ENCODE measurements at regions not wholly inside any gene's neighbourhood (a gene's known extent, or its start where the extent isn't known, plus 50 kb on each side); places are given as distances from the start of the nearest gene placed in this dataset.

DNA sequence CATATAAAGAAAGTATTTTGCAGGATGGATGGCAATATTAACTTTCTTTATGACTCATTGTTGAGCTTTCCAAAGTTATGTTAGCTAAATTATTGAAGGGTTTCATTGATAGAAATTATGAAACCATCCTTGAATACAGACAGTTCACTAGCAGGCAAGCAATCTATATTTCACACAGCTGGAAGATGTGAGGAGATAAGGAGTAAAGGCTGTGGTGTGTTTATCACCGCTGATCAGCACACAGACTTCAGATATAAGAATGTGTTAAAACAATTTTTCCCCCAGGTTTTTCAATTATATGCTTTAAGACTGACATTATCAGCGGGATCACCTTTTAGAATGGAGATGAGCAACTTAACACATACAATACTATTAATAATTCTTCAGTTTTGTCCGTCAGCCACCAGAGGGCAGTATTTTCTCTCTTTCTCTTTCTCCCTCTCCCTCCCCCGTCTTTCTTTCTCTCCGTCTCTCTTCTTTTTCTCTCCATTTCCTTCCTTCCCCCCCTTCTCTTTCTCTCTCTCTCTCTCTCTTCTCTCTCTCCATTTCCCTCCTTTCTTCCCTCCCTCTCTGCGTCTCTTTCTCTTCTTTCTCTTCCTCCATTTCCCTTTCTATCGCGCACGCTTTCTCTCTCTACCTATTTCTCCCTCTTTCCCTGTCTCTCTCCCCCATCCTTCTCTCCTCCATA lies 62.9 kb upstream of the FAM171A1 start:
- ChIA-PET POLR2A (no interaction called here), CTCF (interaction anchor here (0.6 to 1.3 kb wide), 6 partner anchors 10 to 306 kb away, joined by 3 to 6 read pairs (median 4); partner anchors contain the start of gene ITGA8)
- TF ChIP-seq L3MBTL2 (conservative IDR thresholded peaks at IDR 0.05) (no peak; the same call in 1 of the 2 replicates), CTBP1 (IDR thresholded peaks at IDR 0.05; ENCODE audit: borderline replicate concordance) (0 out of 2 replicates have a peak, but pooled peaks have one; percentile 8)
- DNase-seq (ENCODE audit: extremely low spot score) = no peak

DNA sequence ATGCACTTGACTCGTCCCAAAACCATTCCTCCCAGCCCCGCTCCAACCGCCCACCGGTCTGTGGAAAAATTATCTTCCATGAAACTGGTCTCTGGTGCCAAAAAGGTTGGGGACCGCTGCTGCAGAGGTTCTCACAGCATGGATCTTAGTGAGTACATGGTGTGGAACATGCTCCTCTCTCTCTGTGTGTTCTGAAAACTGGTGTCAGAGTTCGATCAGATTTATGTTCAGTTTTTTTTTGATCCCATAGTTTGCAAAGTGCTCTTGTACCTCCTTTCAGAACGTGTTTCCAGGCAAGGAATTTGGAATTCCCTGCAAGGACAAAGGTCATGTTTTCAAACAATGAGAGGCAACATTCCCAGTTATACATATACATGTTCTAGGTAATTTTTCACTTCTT lies 61.2 kb upstream of the FAM171A1 start:
- TF ChIP-seq, protein P1, sequence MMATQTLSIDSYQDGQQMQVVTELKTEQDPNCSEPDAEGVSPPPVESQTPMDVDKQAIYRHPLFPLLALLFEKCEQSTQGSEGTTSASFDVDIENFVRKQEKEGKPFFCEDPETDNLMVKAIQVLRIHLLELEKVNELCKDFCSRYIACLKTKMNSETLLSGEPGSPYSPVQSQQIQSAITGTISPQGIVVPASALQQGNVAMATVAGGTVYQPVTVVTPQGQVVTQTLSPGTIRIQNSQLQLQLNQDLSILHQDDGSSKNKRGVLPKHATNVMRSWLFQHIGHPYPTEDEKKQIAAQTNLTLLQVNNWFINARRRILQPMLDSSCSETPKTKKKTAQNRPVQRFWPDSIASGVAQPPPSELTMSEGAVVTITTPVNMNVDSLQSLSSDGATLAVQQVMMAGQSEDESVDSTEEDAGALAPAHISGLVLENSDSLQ (IDR thresholded peaks at IDR 0.05) = peak; percentile 58
- no peak for TF ChIP-seq ARNT (IDR thresholded peaks at IDR 0.05)
- no peak for DNase-seq (ENCODE audit: extremely low spot score)
- ChIA-PET CTCF (interaction anchor here (0.7 to 0.8 kb wide), 2 partner anchors 267 to 288 kb away, joined by 3 to 6 read pairs; partner anchors contain the start of gene ITGA8), POLR2A (no interaction called here)

DNA sequence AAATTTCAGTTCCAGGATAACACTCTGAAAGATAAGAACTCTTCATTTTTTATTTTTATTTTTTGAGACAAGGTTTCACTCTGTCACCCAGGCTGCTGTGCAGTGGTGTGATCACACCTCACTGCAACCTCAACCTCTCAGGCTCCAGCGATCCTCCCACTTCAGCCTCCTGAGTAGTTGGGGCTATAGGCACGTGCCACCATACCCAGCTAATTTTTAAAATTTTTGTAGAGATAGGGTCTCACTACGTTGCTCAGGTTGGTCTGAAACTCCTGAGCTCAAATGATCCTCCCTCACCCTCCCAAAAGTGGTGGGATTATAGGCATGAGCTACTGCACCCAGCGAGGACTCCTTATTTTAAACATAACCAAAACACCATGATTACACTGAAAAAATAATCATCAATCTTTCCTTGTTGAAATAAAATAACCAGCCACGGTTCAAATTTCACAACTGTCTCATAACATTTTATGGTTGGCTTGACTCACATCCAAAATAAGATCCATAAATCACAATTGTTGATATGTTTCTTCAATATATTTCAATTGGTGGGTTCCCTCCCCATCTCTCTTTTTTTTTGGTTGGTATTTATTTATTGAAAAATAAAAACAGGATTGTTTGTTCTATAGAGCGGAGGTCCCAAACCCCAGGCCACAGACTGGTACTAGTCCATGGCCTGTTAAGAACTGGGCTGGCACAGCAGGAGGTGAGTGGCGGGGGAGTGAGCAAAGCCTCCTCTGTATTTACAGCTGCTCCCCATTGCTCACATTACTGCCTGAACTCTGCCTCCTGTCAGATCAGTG lies 60.1 kb upstream of the FAM171A1 start:
- TF ChIP-seq SP1 (IDR thresholded peaks at IDR 0.05) (no peak), ZNF384 (IDR thresholded peaks at IDR 0.05) (peak; percentile 81), SUZ12 (IDR thresholded peaks at IDR 0.05) (no peak), FOXA1 (IDR thresholded peaks at IDR 0.05) (no peak), ELF4 (IDR thresholded peaks at IDR 0.05) (no peak), LEF1 (IDR thresholded peaks at IDR 0.05; ENCODE audit: borderline replicate concordance) (no peak), ARNT (IDR thresholded peaks at IDR 0.05) (no peak), L3MBTL2 (conservative IDR thresholded peaks at IDR 0.05) (peak; percentile 90), BHLHE40 (IDR thresholded peaks at IDR 0.05; ENCODE audit: borderline replicate concordance) (no peak; the same call in 1 of the 2 replicates), CTBP1 (IDR thresholded peaks at IDR 0.05; ENCODE audit: borderline replicate concordance) (peak; percentile 97), NFRKB (IDR thresholded peaks at IDR 0.05) (no peak), TARDBP (IDR thresholded peaks at IDR 0.05) (0 out of 2 replicates have a peak, but pooled peaks have one; percentile 9), HDGF (IDR thresholded peaks at IDR 0.05; ENCODE audit: borderline replicate concordance) (no peak), FOXM1 (IDR thresholded peaks at IDR 0.05; ENCODE audit: borderline replicate concordance) (no peak; the same call in 1 of the 2 replicates)
- TF ChIP-seq, protein P1 (IDR thresholded peaks at IDR 0.05) = peak; percentile 92
- CTCF ChIA-PET = interaction anchor here (0.7 to 1.3 kb wide), 5 partner anchors 8 to 289 kb away, joined by 3 to 8 read pairs (median 5); partner anchors contain the start of gene ITGA8

DNA sequence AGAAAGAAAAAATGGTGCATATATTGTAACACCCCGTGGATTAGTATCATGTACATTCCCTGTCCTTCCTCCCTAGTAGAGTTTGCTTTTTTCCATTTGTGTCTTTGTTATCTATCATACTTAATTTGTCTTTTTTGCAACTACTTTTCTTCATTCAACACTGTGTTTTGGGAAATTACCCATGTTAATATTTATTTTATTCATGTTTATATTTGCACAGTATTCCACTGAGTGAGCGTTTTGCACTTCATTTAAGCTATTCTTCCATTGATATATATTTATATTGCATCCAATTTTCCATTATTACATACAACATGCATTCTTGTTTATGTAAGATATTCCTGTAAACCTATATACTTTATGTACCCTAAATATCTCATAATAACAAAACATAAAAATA lies 57.6 kb upstream of the FAM171A1 start:
- ChIA-PET POLR2A (no interaction called here), CTCF (interaction anchor here (0.7 to 2.3 kb wide), 8 partner anchors 9 to 302 kb away, joined by 3 to 13 read pairs (median 4); partner anchors contain the start of gene ITGA8)
- TF ChIP-seq ZNF384 (IDR thresholded peaks at IDR 0.05) (no peak), TARDBP (IDR thresholded peaks at IDR 0.05) (no peak), ARNT (IDR thresholded peaks at IDR 0.05) (no peak), BHLHE40 (IDR thresholded peaks at IDR 0.05; ENCODE audit: borderline replicate concordance) (no peak), NFRKB (IDR thresholded peaks at IDR 0.05) (no peak), FOXA1 (IDR thresholded peaks at IDR 0.05) (no peak), SP1 (IDR thresholded peaks at IDR 0.05) (no peak), FOXM1 (IDR thresholded peaks at IDR 0.05; ENCODE audit: borderline replicate concordance) (no peak), CTBP1 (IDR thresholded peaks at IDR 0.05; ENCODE audit: borderline replicate concordance) (no peak), SUZ12 (IDR thresholded peaks at IDR 0.05) (no peak), L3MBTL2 (conservative IDR thresholded peaks at IDR 0.05) (no peak), ELF4 (IDR thresholded peaks at IDR 0.05) (no peak), HDGF (IDR thresholded peaks at IDR 0.05; ENCODE audit: borderline replicate concordance) (no peak), LEF1 (IDR thresholded peaks at IDR 0.05; ENCODE audit: borderline replicate concordance) (no peak), FOXK2 (IDR thresholded peaks at IDR 0.05) (no peak)
- TF ChIP-seq, protein P1 (IDR thresholded peaks at IDR 0.05) = no peak
- DNase-seq (ENCODE audit: extremely low spot score) = no peak

More for the DNA sequence above, 60.1 kb upstream of the FAM171A1 start:
- no peak for DNase-seq (ENCODE audit: extremely low spot score)
- POLR2A ChIA-PET = no interaction called here

DNA sequence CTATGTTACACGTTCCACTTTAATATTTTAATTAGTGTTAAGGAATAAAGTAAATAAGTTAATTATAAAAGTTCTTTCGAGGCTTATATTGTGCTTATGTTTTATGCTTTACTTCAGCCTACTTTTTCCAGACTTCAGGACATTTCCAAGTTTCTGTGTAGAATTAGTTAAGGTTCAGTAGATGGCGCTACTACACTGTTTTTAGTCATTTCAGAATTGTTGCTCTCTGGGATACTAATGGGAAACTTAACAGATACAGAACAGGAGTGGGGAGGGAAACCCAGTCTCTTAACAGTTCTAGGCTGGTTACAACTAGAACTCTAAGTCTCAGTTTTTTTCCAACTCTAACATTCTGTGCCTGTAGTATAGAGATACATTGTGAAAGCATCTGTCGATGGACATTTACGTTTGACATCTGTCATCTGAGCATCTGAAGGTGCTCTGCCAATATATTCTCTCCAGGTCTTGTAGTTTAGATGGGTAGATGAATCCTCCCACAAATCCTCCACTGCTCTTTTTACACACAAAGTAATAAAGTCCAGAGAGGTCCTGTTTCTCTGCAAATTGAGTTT lies 56.8 kb upstream of the FAM171A1 start:
- no peak for DNase-seq (ENCODE audit: extremely low spot score)
- CTCF ChIA-PET = interaction anchor here (0.7 to 2.3 kb wide), 8 partner anchors 8 to 303 kb away, joined by 3 to 13 read pairs (median 4); partner anchors contain the start of gene ITGA8
- TF ChIP-seq FOXA1 (IDR thresholded peaks at IDR 0.05) (no peak), TARDBP (IDR thresholded peaks at IDR 0.05) (no peak), BHLHE40 (IDR thresholded peaks at IDR 0.05; ENCODE audit: borderline replicate concordance) (no peak), SP1 (IDR thresholded peaks at IDR 0.05) (no peak), LEF1 (IDR thresholded peaks at IDR 0.05; ENCODE audit: borderline replicate concordance) (no peak), FOXK2 (IDR thresholded peaks at IDR 0.05) (no peak), SUZ12 (IDR thresholded peaks at IDR 0.05) (no peak), FOXM1 (IDR thresholded peaks at IDR 0.05; ENCODE audit: borderline replicate concordance) (no peak), ELF4 (IDR thresholded peaks at IDR 0.05) (no peak), CTBP1 (IDR thresholded peaks at IDR 0.05; ENCODE audit: borderline replicate concordance) (no peak), HDGF (IDR thresholded peaks at IDR 0.05; ENCODE audit: borderline replicate concordance) (no peak), ZNF384 (IDR thresholded peaks at IDR 0.05) (no peak), NFRKB (IDR thresholded peaks at IDR 0.05) (no peak), L3MBTL2 (conservative IDR thresholded peaks at IDR 0.05) (no peak), ARNT (IDR thresholded peaks at IDR 0.05) (no peak)
- TF ChIP-seq, protein P1 (IDR thresholded peaks at IDR 0.05) = no peak
- POLR2A ChIA-PET = no interaction called here
